ENCODE measurements at regions not wholly inside any gene's neighbourhood (a gene's known extent, or its start where the extent isn't known, plus 50 kb on each side); places are given as distances from the start of the nearest gene placed in this dataset.

GRCh38 chr11:95562196-95562921 lies 227.2 kb downstream of the FAM76B start:
- DNase-seq (no peak), ATAC-seq (ENCODE audit: low read depth) (no peak)
- Mint-ChIP-seq H3K27me3 (peaks cover 7% of the 10 kb centered on the region), H3K4me3 (no peak overlapping the region), H3K9me3 (peaks cover 2% of the 10 kb centered on the region), H3K27ac (no peak overlapping the region), H3K4me1 (peaks cover 1% of the 10 kb centered on the region), H3K36me3 (peaks cover 6% of the 10 kb centered on the region)
- POLR2A ChIA-PET, result no interaction called here

GRCh38 chr11:95559899-95560298 lies 229.7 kb downstream of the FAM76B start:
- POLR2A ChIA-PET, result no interaction called here
- no peak overlapping the region for H3K4me3 Mint-ChIP-seq
- peaks cover 6% of the 10 kb centered on the region for H3K36me3 Mint-ChIP-seq
- H3K9me3 Mint-ChIP-seq, result peaks cover 2% of the 10 kb centered on the region
- ATAC-seq (ENCODE audit: low read depth) (no peak), DNase-seq (no peak)
- peaks cover 7% of the 10 kb centered on the region for H3K27me3 Mint-ChIP-seq
- peaks cover 1% of the 10 kb centered on the region for H3K4me1 Mint-ChIP-seq
- no peak overlapping the region for H3K27ac Mint-ChIP-seq

GRCh38 chr11:95557376-95557775 lies 232.2 kb downstream of the FAM76B start:
- peaks cover 2% of the 10 kb centered on the region for H3K4me1 Mint-ChIP-seq
- DNase-seq (no peak), ATAC-seq (ENCODE audit: low read depth) (no peak)
- peaks cover 7% of the 10 kb centered on the region for H3K27me3 Mint-ChIP-seq
- H3K27ac Mint-ChIP-seq, result no peak overlapping the region
- H3K9me3 Mint-ChIP-seq, result peaks cover 3% of the 10 kb centered on the region
- POLR2A ChIA-PET, result no interaction called here
- no peak overlapping the region for H3K4me3 Mint-ChIP-seq
- peaks cover 3% of the 10 kb centered on the region for H3K36me3 Mint-ChIP-seq

GRCh38 chr11:95556342-95557163 lies 233.0 kb downstream of the FAM76B start:
- POLR2A ChIA-PET, result no interaction called here
- Mint-ChIP-seq H3K27ac (no peak overlapping the region), H3K4me1 (peaks cover 2% of the 10 kb centered on the region), H3K4me3 (no peak overlapping the region), H3K9me3 (peaks cover 3% of the 10 kb centered on the region), H3K36me3 (peaks cover 3% of the 10 kb centered on the region), H3K27me3 (peaks cover 5% of the 10 kb centered on the region)
- DNase-seq (no peak), ATAC-seq (ENCODE audit: low read depth) (no peak)

- DNase-seq (no peak), ATAC-seq (ENCODE audit: low read depth) (no peak)
- no peak overlapping the region for H3K4me3 Mint-ChIP-seq
- peaks cover 2% of the 10 kb centered on the region for H3K4me1 Mint-ChIP-seq
- H3K27ac Mint-ChIP-seq, result no peak overlapping the region
- H3K27me3 Mint-ChIP-seq, result peaks cover 2% of the 10 kb centered on the region
- H3K9me3 Mint-ChIP-seq, result peaks cover 3% of the 10 kb centered on the region
- H3K36me3 Mint-ChIP-seq, result peaks cover 4% of the 10 kb centered on the region
- POLR2A ChIA-PET, result no interaction called here
Observed at GRCh38 chr11:95556011-95556341, 233.6 kb downstream of the FAM76B start.

GRCh38 chr11:95554911-95555310 lies 234.7 kb downstream of the FAM76B start:
- Mint-ChIP-seq H3K9me3 (peaks cover 3% of the 10 kb centered on the region), H3K4me3 (no peak overlapping the region), H3K4me1 (peaks cover 2% of the 10 kb centered on the region), H3K27ac (no peak overlapping the region), H3K27me3 (no peaks in the 10 kb centered on the region), H3K36me3 (peaks cover 4% of the 10 kb centered on the region)
- ATAC-seq (ENCODE audit: low read depth) (no peak), DNase-seq (no peak)
- POLR2A ChIA-PET, result no interaction called here

- H3K36me3 Mint-ChIP-seq, result peaks cover 6% of the 10 kb centered on the region
- ATAC-seq (ENCODE audit: low read depth) (no peak), DNase-seq (no peak)
- no peaks in the 10 kb centered on the region for H3K27me3 Mint-ChIP-seq
- POLR2A ChIA-PET, result no interaction called here
- no peak overlapping the region for H3K4me3 Mint-ChIP-seq
- H3K4me1 Mint-ChIP-seq, result peaks cover 9% of the 10 kb centered on the region
- H3K27ac Mint-ChIP-seq, result no peak overlapping the region
- H3K9me3 Mint-ChIP-seq, result peaks cover 3% of the 10 kb centered on the region
Observed at GRCh38 chr11:95549301-95549700, 240.3 kb downstream of the FAM76B start.

GRCh38 chr11:95548416-95548815 lies 241.2 kb downstream of the FAM76B start:
- POLR2A ChIA-PET, result no interaction called here
- Mint-ChIP-seq H3K9me3 (peaks cover 2% of the 10 kb centered on the region), H3K4me1 (peaks cover 7% of the 10 kb centered on the region), H3K27me3 (no peaks in the 10 kb centered on the region), H3K27ac (no peak overlapping the region), H3K36me3 (peaks cover 6% of the 10 kb centered on the region), H3K4me3 (no peak overlapping the region)
- ATAC-seq (ENCODE audit: low read depth) (no peak), DNase-seq (no peak)

GRCh38 chr11:95547976-95548375 lies 241.6 kb downstream of the FAM76B start:
- peaks cover 2% of the 10 kb centered on the region for H3K9me3 Mint-ChIP-seq
- POLR2A ChIA-PET, result no interaction called here
- peaks cover 7% of the 10 kb centered on the region for H3K4me1 Mint-ChIP-seq
- DNase-seq (no peak), ATAC-seq (ENCODE audit: low read depth) (no peak)
- no peaks in the 10 kb centered on the region for H3K27me3 Mint-ChIP-seq
- no peak overlapping the region for H3K4me3 Mint-ChIP-seq
- no peak overlapping the region for H3K27ac Mint-ChIP-seq
- peaks cover 6% of the 10 kb centered on the region for H3K36me3 Mint-ChIP-seq

- no peak overlapping the region for H3K4me3 Mint-ChIP-seq
- POLR2A ChIA-PET, result no interaction called here
- peak overlapping the region; percentile 33 for H3K27ac Mint-ChIP-seq
- ATAC-seq (ENCODE audit: low read depth) (no peak), DNase-seq (no peak)
- H3K9me3 Mint-ChIP-seq, result peaks cover 2% of the 10 kb centered on the region
- H3K4me1 Mint-ChIP-seq, result peaks cover 7% of the 10 kb centered on the region
- H3K36me3 Mint-ChIP-seq, result peaks cover 6% of the 10 kb centered on the region
- H3K27me3 Mint-ChIP-seq, result no peaks in the 10 kb centered on the region
Observed at GRCh38 chr11:95547186-95547585, 242.4 kb downstream of the FAM76B start.

- no peaks in the 10 kb centered on the region for H3K27me3 Mint-ChIP-seq
- H3K27ac Mint-ChIP-seq, result no peak overlapping the region
- H3K4me1 Mint-ChIP-seq, result peaks cover 7% of the 10 kb centered on the region
- POLR2A ChIA-PET, result interaction anchor here (0.6 kb wide), 1 partner anchor 213 kb away, joined by 5 read pairs; no protein-coding TSS in a partner anchor
- H3K4me3 Mint-ChIP-seq, result no peak overlapping the region
- peaks cover 6% of the 10 kb centered on the region for H3K36me3 Mint-ChIP-seq
- ATAC-seq (ENCODE audit: low read depth) (no peak), DNase-seq (no peak)
- H3K9me3 Mint-ChIP-seq, result peaks cover 5% of the 10 kb centered on the region
Observed at GRCh38 chr11:95545116-95545875, 244.3 kb downstream of the FAM76B start.

GRCh38 chr11:95544095-95544856 lies 245.3 kb downstream of the FAM76B start:
- no peak for DNase-seq
- peaks cover 7% of the 10 kb centered on the region for H3K4me1 Mint-ChIP-seq
- no peaks in the 10 kb centered on the region for H3K27me3 Mint-ChIP-seq
- POLR2A ChIA-PET, result no interaction called here
- no peak overlapping the region for H3K4me3 Mint-ChIP-seq
- no peak overlapping the region for H3K27ac Mint-ChIP-seq
- H3K36me3 Mint-ChIP-seq, result peaks cover 4% of the 10 kb centered on the region
- no peak for ATAC-seq (ENCODE audit: low read depth)
- H3K9me3 Mint-ChIP-seq, result peaks cover 3% of the 10 kb centered on the region

GRCh38 chr11:95542868-95543551 lies 246.6 kb downstream of the FAM76B start:
- Mint-ChIP-seq H3K4me3 (no peak overlapping the region), H3K9me3 (peaks cover 3% of the 10 kb centered on the region), H3K4me1 (peaks cover 6% of the 10 kb centered on the region), H3K27me3 (no peaks in the 10 kb centered on the region), H3K36me3 (peaks cover 4% of the 10 kb centered on the region), H3K27ac (no peak overlapping the region)
- DNase-seq (no peak), ATAC-seq (ENCODE audit: low read depth) (no peak)
- POLR2A ChIA-PET, result no interaction called here
